ENCODE measurements at regions not wholly inside any gene's neighbourhood (a gene's known extent, or its start where the extent isn't known, plus 50 kb on each side); places are given as distances from the start of the nearest gene placed in this dataset.

DNA sequence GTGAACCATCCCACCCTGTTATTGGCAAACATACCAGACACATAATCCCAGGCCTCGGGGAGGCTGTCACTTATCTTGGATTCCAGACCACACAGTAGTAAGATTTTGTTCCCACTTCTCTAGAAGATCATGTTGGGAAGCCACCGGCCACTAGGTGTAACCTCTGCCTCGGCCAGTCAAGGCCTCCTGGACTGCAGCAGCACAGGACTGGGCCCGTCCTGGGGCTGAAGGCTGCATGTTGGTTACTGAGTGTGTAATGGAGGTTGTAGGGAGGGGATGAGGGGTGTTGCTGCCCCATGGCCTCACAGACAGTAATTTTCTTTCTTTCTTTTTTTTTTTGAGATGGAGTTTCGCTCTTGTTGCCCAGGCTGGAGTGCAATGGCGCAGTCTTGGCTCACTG lies 92.4 kb upstream of the SYT13 start:
- DNase-seq = no peak

DNA sequence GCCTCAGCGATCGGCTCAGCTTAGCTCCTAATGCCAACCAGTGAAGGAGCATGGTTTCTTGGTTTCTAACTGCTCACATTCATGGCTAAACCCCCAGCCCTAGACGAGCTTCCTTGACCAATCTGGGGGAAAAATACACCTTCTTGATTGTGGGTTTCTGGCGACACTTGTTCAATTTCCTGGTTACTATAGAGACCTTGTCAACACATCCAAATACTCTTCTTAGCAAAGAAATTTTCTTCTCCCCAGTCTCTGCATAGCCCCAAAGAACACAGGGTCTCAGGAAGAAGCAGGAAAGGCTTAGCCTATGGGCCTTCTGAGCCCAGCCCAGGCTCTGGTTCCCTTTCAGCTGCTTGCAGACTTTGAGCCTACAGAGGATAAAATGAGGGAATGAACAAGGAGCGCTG lies 88.5 kb upstream of the SYT13 start:
- DNase-seq = no peak

DNA sequence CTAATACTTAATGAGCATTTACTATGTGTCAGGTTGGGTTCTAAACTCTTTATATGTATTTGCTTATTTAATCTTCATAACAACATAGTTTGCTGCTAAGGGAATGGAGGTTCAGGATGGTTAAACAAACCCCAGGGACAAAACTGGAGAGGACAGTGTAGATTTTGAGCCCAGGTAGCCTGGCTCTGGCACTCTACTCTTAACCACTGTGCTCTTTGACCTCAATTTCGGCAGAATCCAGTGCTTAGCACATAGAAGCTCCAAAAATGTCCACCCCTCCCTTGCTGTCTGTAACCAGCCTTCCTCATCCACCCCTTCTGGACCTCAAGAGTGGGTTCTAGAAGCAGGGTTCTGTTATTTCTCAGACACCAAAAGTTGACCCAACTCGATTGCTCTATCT lies 88.0 kb upstream of the SYT13 start:
- DNase-seq = no peak

DNA sequence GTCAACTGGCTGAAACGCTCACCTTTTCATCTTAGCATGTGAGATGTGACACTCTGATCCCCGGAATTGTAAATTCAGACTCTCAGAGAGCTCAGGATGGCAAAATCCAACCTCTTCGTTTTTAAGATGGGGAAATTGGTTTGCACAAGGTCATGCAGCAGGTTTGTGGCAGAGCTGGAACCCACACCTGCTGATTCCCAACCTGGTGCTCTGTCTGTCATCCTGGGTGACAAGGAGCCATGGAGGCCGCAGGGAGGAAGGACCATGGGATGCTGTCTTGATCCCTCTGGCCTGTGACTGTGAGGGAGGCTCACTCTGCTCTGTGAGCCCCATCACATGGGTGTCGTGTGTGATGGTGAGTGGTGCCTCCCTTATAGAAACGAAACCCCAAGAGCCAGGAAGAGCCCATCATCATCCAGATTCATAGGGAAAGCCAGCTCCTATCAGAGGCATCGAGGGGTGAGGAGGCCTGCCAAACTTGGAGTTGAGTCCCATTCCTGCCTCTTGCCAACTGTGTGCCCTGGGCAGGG lies 87.4 kb upstream of the SYT13 start:
- DNase-seq = no peak

DNA sequence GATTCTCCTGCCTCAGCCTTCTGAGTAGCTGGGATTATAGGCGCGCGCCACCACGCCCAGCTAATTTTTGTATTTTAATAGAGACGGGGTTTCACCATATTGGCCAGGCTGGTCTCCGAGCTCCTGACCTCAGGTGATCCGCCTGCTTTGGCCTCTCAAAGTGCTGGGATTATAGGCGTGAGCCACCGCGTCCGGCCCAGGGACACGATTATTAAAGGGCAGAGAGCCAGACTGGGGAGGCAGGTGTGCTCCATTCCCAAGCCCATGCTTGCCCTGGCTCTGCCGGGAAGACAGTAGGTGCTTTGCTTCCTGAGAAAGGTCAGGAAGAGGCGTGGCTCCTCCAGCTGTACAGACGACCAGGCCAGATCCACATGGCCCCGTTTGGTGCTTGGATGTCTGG lies 86.3 kb upstream of the SYT13 start:
- peak; percentile 21 for DNase-seq

DNA sequence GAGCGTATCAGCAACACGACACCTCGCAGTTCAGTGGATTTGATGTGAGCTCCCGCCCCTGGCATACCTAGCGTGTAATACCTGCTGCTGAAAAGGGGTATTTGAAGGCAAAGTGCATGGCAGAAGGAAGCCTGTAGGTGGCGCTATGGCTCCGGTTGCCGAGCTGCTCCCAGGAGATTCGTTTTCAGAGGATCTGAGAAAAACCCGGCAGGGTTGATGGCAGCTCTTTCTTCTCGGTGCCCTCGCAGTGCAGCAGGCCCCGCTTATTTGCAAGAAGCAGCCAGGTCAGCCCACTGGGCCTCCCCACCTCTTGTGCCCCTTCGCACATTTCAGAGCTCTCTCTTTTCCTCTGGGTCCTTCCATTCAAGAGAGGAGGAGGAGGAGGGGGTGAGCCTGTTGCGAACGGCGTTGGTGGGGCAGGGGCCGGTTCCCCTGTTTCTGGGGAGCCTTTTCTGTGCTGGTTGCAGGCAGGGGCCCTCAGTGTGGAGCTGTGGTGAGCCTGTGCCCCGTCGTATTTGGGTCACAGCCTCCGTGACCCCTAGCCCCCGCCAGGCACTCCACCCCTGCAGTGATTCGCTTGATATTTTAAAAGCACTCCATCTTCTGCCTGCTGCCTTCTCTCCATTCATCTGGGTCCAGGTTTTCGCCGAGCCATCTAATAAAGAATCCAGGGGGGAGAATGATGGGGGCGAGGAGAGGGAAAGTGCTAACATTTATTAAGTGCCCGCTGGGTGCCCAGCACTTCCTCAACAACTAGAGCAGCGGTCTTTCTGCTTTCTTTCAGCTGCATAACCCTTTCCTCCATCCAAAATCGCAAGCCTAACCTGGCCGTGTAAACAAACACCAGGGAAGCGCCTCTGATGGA lies 85.3 kb upstream of the SYT13 start:
- DNase-seq = peak; percentile 81

DNA sequence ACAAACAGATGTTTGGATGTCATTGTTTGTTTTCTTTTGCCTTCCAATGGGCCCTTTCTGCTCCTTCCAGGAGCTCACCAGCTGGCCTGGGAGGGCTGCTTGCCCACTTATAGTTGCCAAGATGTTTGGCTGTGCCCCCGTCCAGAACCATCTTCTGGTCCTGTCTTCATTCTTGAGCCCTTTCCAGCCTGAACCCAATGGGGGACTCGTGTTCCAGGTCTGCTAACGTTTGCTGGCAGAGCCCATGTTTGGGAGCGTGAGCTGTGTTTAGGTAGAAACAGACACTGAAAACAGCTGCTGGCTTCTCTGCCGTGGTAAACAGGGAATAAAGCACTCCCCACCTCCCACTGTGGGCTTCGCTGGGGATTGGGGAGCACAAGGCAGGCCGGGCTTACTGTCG lies 83.2 kb upstream of the SYT13 start:
- no peak for DNase-seq

DNA sequence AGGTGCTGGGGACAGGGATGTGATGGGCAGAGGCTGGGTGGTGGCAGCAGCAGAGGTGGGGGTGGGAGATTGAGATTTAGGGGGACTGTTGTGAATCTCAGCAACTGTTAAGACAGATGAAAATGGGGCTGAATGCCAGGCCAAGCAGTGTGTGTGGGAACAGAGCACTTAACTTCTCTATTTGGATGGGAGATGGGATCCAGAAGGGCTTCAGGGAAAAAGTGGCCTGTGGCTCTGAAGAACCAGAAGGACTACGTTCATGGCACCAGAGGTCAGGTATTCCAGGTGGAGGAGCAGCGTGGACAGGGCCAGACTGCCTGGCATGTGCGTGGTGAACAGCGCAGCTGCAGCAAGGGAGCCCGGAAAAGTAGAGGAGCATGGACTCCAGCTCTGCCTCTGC lies 82.6 kb upstream of the SYT13 start:
- no peak for DNase-seq

DNA sequence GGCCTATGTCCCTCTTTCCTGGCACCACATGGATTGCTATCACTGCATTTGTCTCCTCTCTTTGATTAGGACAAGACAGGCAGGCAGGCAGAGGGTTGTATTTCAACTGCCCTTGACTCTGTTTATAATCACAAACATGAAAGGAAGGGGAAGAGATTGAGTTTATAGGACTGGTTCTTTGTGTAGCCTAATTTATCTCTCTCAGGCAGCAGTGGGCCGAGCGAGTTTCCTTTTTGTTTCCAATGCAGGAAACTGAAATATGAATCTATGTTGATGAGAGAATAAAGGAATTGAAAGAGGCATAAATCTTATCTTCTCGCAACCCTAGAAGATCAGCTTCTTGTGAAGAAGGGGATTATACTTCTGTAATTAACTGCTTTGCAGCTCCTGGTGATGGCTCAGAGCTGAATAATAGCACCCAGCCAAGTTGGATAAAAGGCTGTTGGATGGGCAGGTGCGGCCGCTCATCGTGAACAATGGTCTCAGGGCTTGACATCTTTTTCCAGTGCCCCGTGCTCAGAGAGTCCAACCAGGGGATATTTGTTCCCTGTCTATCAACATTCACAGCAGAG lies 80.6 kb upstream of the SYT13 start:
- no peak for DNase-seq

DNA sequence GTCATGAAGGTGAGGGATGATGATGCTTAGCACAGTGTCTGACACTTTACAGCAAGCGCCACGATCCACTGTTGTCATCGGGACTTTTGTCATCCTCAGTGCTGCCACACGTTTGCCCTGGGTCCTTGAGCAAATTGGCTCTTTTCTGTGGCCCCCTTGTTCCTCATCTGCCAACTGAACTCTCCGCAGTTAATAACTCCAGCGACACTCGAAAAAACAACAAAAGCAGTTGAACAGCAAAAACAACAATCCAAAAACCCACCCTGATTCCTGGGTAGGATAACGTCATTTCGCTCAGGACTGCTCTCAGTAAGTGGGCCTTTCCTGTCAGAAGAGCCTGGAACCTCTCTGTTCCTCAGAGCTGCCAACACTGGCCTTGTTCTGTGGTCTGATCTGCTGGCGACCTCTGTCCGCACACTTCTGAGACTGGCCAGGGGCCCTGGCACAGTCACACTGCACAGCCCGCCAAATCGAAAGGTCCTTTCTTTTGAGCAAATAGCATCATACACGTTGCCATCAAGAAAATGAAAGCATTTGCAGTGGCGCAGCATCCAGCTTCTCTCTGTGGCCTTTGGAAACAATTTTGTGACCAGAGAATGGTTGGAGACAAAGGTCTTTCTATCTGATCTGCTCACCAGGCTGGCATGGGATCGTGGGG lies 79.9 kb upstream of the SYT13 start:
- DNase-seq = no peak

DNA sequence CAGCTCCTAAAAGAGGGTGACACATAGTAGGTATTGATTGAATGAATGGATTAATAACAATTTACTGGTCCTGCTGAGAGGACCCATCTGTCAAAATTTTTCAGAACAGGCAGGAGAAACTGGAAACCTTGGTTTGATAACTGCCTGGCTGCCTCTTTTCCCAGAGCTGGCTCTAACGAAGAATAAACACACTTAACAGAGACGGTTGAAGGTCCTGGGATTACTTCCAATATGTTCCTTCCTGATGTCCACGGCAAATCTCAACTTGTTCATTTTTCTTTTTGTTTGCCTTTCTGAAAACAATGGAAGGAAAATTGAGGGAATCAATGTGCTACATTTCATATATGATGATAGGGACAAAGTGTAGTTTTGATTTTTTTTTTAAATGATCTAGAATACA lies 76.5 kb upstream of the SYT13 start:
- no peak for DNase-seq

DNA sequence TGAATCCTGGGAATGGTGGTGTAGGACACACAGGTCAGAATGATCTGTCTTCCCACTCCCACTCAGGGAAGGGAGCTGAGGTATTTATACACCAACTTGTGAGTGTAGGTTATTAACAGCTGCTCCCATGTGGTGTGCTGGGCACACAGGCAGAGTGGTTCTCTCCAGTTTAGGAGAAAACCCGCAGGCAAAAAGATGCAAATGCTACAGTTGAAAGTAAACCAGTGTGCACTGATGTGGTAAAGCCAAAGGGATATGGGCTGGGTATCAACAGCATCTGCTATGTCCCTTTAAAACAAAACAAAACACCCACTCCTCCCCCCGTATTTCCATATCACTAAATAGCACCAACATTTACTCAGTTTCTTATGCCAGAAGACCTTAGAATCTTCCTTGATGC lies 75.4 kb upstream of the SYT13 start:
- DNase-seq = no peak

DNA sequence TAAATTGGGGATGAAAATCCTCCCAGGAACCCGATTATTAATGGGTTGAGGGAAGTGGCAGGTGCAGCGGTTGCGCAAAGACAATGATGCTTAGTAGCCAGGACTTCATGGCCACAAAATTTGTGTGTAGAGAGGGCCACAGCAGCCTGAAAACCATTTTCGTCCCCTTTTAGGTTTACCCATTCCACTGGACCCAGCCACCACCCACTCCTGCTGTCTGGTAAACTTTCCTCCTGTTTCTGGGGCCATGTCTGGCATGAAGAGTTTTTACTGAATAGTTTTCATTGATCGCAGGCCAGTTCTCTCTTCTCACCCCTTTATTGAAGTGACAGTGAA lies 69.5 kb upstream of the SYT13 start:
- no peak for DNase-seq

DNA sequence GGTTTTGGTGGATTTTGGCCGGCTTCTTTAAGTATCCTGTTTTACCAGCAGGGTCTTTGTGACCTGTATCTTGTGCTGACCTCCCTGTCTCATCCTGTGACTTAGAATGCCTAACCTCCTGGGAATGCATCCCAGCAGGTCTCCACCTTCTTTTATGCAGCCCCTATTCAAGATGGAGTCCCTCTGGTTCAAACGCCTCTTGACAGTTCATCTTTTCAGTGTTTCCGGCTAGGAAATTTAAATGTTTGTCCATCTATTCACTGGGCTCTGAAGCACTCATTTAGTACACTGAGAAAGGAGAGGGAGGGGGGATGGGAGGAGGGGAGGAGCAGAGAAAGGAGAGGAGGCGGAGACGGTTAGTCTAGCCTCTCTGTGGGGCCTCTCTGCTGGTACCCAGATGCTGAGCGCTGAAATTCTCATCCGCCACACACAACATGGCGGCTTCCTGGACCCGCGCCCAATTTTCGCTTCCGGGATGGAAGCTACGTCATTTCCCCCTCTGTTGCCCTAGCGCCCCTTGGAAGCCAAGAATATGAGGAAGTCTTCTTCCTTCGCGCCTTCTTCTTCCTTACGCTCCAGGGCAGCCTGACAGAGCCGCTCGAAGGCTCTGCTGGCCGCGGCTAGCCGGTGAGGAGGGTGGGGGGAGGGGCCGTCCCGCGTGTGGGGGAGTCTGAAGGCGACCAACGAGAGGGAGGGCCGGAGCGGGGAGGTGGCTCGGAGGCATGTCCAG lies 69.0 kb upstream of the SYT13 start:
- peak; percentile 92 for DNase-seq

DNA sequence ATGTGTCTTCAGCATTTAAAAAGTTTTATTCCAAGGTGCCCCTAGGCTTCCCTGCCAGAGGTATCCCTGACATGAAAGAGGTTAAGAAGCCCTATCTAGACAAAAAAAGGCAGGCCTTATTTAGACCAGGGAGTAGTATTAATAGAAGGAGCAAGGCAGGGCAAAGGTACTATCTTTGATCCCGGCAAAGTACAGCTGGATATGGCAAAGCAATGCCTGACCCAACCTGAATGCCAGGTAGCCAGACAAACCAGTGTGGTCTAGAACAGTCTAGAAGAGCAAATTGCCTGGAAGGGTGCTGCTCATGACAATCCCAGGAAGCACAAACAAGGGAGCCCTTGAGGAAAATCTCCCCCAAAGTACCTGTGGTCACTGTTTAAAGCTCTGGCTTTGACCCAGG lies 62.6 kb upstream of the SYT13 start:
- no peak for DNase-seq

DNA sequence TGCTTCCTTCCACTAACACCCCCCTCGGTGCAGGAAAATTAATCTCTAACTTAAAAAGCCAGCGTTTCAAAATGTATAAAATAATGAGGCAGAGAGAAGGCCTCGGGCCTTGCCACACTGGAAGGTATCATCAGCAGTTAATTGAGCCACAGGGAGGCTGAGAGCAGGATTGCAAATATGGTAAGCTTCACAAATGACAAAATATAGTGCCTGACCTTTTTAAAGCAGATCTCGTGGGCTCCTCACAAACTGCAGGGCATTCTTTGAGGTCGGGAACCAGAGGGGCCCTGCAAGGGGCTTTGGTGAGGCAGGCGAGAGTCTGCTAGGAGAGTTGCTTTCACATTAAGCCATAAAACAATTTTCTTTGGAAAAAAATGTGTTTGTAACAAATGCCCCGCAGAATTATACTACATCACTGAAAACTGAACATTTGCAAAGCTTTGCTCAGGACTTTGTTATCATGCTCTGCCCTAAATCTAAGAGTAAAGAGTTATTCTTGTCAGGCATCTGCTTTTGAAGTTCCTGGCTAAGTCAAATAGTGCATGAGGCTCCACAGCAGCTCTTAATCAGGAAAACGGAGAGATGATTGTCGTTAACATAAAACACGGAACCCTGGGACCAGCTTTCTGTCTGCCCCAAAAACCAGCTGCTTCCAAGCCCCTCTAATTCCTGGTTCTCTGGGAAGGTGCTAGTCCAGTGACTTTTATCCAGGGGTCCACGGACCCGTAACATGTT lies 61.4 kb upstream of the SYT13 start:
- no peak for DNase-seq

DNA sequence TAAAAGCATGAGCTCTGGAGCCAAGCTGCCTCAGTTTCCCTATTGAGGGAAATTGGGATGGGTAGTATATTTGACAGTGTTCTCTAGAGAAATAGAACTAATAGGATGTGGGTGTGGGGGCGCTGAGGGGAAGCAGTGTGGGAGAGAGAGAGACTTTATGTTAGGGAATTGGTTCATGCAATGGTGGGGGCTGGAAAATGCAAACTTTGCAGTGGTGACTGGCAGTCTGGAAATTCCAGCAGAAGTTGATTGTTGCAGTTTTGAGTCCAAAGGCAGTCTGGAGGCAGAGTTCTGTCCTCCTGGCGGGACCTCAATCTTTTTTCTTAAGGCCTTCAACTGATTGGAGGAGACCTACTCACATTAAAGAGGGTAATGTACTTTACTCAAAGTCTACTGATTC lies 59.4 kb upstream of the SYT13 start:
- DNase-seq = no peak

DNA sequence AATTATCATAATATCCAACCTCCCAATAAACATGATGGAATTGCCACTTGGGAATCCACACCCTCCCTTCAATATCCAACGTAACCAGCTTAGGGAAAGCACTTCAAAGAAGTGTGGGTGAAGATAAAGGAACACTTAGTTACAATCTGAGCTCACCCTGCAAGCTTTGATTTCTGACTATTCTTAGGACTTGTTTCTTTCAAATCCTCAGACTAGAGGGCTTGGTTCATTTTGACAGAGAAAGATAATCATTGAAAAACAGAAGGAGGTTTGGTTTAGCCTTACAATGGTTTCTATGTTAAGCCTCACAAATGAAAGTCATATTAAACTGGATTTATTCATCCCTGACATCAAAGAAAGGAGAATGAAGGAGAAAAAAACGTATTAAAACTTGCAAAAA lies 57.9 kb upstream of the SYT13 start:
- no peak for DNase-seq

DNA sequence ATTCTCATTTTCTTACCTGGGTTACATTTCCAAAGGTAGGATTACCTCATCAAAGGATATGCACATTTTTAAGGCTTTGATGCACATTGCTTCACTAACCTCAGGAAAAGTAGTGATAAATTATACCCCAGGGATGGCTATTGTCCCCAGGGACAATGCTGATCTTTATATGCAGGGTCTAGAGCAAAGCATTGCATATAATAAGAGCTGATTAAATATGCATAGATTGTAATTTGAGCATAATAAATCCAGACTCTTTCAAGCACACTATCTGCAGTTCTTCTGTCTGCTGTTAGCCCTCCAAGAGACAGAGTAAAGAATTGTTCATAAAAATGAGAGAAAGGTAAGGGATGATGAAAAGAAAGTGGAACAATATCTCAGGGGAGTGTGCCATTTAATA lies 57.3 kb upstream of the SYT13 start:
- DNase-seq = no peak

DNA sequence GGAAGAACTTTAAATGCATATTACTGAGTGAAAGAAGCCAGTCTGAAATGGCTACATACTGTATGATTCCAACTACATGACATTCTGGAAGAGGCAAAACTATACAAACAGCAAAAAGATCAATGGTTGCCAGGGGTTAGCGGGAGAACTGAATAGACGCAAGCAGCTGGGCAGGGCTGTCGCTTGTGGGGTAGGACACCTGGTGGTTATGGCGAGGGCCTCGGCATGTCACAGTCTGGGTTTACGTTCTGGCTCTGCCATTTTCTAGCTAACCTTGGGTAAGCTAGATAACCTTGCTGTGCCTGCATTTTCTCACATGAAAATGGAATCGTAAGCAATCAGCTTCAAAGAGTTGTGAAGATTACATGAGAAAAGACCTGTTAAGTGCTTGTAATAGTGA lies 55.2 kb upstream of the SYT13 start:
- DNase-seq = no peak

DNA sequence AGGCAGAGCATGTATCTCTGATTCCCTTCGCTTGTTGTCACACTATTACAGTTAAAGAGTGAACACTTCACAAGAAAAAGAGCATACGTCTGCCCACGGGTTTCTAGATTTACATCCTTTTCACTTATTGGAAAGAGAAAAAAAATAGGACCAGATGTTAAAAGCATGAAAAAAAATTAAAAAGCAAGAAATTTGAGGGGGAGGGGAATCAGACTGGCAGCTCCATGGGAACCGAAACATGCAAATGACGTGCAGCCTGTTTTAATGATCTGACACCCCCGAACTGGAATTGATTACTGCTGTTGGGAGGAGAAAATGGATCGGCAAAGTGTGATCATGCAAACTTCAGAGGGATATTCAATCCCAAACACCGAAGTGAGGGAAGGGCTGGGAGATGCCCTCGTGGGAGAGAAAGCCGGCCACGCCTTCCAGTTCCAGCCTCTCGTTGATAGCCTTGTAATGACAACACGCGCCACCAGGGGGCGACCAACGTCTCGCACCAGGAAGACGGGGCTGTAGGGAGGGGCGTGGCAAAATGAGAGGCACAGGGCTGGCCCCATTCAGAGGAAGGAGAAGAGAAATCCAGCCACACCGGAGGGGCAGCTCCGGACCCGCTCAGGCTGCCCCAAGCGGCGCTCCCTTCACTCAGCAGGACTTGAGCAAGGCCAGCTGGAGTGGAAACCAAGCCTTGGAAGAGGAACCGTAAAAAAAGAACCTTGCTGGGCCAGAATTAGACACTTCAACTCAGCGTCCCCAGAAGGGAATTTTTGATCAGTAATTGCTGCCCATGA lies 53.8 kb upstream of the SYT13 start:
- peak; percentile 89 for DNase-seq
